NT2/D1 (cell line): ENCODE measurements at regions not wholly inside any gene's neighbourhood (a gene's known extent, or its start where the extent isn't known, plus 50 kb on each side); places are given as distances from the start of the nearest gene placed in this dataset.

Experiments
- SUZ12 ChIP-seq: IDR thresholded peaks from 2 replicates; pipeline ENCODE4 v1.6.1; 2011; ENCODE audit not compliant: insufficient read length, insufficient read depth; ENCODE audit errors: extremely low read depth
- YY1 ChIP-seq: IDR thresholded peaks from 2 replicates; pipeline ENCODE4 v1.6.1; 2011; ENCODE audit not compliant: insufficient read length, insufficient read depth
- ZNF274 ChIP-seq: IDR thresholded peaks from 2 replicates; pipeline ENCODE4 v1.6.1; 2011; ENCODE audit warnings: mild to moderate bottlenecking, low read depth, low read length

DNA sequence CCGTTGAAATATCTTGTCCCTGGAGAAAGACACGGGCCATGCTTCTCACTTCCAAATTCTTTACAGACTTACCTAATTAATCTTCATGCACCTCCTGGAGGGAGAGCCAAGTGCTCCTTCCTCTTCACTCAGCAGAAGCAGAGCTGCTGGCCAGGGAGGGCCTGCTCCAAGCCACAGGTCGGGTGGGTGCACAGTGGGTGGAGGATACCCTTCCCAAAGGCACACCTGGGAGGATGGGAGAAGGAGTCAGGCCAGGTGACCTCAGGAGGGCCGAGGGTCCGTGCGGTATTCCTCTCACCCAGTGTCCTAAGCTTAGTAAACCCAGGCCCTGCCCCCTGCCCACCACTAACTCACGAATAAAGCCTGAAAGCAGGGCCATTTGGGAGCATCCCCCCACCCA lies 171.3 kb upstream of the RPL38 start:
- no peak for TF ChIP-seq ZNF274
- TF ChIP-seq SUZ12: no peak
- no peak for TF ChIP-seq YY1
